ENCODE measurements at regions not wholly inside any gene's neighbourhood (a gene's known extent, or its start where the extent isn't known, plus 50 kb on each side); places are given as distances from the start of the nearest gene placed in this dataset.
"Not testable (repeated sequence)": the region's sequence is repeated elsewhere in the genome, so short reads cannot be mapped to it uniquely, and the experiment has no call there.

DNA sequence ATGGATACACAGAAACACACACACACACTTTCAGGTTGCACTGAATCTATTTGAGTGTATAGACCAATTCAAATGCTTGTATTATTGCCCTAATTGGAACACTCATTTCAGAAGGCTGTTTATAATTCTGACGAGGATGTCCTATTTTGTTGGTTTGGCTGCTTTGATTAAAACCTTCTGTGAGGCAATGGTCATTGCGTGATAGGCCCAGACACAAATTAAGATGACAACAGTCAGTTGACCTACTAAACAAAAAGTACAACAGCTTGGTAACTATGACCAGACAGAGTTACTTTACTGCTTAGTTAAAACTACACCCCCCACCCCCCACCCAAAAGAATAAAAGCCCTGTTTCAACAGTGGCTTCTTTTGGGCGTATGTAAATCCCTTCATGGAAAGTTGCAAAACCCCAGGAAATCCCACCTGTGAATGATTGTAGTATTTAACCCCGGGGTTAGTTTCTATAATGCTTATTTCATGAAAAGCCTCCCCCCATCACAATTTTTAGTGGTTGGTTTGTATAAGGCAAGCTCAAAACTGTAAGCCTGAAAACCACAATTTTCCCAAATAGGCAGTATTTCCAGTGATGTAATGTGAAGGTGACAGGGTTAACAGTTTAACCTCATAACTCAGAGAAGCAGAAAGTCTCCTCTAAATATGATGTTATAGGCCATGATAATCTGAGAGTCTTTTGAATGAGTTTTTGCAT lies 340.8 kb downstream of the FGF10 start:
- DNase-seq = no peak

GRCh38 chr5:44046619-44047364 lies 342.4 kb downstream of the FGF10 start:
- DNase-seq = no peak

- DNase-seq = not testable (repeated sequence)
Observed at GRCh38 chr5:44044549-44044948, 344.7 kb downstream of the FGF10 start.

DNA sequence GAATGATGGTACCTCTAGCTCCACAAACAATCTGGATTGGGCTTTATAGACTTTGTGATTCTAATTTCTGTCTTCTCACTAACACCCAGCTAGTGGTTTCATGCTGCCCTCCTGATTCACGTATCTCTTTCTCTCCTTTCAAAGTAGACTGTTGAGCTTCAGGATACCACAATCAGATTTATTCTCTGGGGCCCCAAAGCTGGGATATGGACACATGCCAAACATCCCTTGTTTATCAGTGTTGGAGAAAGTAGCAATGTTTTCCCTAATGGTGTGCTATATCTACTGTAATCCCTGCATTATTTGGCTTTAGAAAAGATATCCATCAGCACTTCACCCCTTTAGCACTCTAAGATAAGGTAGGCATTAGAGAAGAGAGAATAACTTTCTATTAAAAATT lies 361.0 kb downstream of the FGF10 start:
- no peak for DNase-seq

GRCh38 chr5:44022622-44023021 lies 366.6 kb downstream of the FGF10 start:
- no peak for DNase-seq

GRCh38 chr5:44011518-44011917 lies 377.7 kb downstream of the FGF10 start:
- no peak for DNase-seq

GRCh38 chr5:44002381-44002901 lies 386.8 kb downstream of the FGF10 start:
- no peak for DNase-seq

- no peak for DNase-seq
Observed at GRCh38 chr5:44001675-44002380, 387.4 kb downstream of the FGF10 start.

DNA sequence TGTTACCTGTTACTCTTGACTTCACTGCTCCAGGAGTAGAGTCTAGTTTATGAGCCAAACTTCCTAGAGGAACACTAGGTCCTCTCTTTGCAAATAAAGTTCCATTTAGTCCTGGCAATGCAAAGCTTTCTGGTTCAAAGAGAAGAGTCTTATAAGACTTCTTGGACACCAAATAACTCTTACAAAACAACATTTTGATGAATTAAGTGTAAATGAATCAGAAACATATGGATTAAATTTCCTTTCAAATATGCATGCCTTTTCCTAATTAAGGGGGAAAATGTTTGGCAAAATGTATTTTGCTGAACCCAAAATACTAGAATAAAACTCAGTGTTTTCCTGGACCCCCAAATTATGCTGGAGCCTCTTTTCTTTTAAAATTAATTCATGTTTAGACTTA lies 388.0 kb downstream of the FGF10 start:
- no peak for DNase-seq

GRCh38 chr5:43997647-43998272 lies 391.5 kb downstream of the FGF10 start:
- no peak for DNase-seq

DNA sequence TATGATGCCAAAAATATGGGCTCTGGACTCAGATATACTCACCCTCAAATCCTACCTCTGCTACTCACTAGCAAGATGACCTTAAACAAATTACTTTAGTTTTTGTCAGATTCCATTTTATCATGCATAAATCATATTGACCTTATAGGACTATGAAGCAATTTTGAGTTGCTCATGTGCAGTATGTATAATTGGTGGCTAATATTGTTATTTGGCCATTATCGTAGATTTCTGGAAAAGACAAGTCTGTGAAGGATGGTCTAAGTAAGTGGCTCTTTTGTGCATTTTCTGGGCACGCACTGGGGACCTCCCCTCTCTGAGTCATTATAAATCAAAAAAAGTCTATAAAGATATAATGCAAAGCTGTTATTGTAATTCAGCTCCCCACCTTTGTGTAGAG lies 393.0 kb downstream of the FGF10 start:
- no peak for DNase-seq

DNA sequence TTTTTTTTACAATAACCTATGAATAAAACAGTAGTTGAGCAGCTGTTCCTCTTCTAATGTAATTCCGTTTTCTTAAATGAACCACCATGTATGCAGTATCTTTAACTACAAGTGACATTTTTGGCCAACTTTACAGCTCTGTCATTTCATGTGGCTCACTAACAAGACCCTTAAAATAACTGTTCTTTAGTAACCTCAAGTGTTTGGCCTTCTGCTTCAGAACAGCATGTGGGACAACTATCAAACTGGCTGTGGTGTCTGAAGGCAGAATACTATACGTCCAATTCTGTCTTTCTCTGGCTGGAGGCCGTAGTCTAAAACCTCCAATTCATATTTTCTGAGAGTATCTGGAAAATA lies 391.4 kb downstream of the NNT start:
- no peak for DNase-seq

DNA sequence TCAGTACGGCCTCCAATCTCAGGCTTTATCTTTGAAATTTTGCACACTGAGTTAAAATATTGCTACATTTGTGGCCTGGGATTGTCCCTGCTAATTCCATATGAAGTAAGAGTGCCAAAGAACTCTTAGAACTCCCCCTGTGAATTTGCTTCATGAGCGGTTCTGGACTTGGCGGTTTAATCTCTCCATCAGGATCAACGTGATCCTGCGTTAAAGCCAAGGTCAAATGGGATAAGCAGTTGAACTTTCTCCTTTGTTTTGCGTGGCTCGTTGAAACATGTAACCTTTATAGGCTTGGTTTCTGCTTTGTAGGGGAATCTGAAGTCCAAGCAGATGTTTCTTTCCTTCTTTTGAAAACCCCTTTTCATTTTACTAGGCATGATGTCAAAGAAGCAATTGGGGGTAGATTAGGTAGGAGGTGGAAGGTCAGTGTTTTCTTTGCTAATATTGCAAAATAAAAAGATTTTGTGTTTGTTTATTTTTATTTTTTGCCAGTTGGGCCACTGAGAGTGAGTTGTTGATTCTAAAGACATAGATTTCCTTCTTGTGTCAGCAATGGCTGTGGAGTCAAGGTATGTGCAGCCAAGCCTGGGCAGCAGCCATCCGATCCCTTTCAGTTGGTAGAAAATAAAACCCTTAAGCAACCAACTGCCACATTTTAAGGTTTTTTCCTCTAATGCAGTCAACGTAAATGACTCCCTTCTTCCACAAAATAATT lies 390.8 kb downstream of the NNT start:
- DNase-seq = no peak

DNA sequence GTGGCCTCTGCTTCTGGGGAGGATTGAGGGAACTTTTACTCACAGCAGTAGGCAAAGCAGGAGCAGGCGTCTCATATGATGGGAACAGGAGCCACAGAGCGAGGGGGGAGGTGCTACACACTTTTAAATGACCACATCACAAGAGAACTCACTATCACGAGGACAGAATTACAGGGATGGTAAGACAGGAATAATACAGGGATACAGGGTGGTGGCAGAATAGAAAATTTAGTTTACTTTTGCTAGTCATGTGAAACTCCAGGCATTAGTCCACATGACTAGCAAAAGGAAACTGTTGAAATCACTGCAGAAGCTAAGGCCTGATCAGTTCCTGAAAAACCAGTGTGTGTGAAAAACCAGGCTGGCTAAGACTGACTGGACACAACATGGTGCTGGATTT lies 382.4 kb downstream of the NNT start:
- no peak for DNase-seq

DNA sequence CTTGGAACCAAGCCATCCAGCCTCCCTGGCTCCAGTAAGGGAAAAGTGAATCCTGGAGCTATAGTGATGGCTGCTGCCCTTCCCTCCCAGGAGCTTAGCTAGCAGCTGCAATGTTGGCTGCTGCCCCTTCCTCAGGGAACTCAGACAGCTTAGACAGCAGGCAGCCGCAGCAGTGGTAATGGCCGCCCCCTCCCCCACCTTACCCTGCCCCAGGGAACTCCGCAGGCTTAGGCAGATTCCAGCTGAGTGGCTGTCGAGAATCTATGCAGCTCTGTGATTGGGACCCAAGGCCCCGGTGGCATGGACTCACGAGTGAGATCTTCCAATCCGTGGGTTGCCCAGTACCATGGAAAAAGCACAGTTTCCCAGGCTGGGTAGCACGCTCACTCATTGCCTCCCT lies 378.6 kb downstream of the NNT start:
- no peak for DNase-seq

GRCh38 chr5:43973908-43974307 lies 370.9 kb downstream of the NNT start:
- no peak for DNase-seq

GRCh38 chr5:43973318-43973717 lies 370.3 kb downstream of the NNT start:
- no peak for DNase-seq

- no peak for DNase-seq
Observed at GRCh38 chr5:43967165-43967564, 364.2 kb downstream of the NNT start.

DNA sequence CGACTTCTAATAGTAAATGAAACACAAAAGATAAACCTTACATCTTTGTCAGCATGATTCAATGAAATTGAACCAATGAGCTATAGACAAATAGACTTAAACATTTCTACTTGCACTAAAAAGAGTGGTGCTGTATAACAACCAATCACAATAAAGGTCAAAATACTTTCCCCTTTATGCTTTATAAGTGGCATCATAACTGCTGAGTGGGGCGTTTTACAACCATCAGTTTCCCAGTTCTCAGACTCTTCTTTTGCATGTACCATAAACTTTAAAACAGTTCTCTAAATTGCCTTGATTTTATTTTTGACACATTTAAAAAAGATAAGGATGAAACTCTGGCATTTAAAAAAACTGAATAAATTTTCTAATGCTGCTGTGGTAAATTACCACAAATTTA lies 356.2 kb downstream of the NNT start:
- DNase-seq = no peak

DNA sequence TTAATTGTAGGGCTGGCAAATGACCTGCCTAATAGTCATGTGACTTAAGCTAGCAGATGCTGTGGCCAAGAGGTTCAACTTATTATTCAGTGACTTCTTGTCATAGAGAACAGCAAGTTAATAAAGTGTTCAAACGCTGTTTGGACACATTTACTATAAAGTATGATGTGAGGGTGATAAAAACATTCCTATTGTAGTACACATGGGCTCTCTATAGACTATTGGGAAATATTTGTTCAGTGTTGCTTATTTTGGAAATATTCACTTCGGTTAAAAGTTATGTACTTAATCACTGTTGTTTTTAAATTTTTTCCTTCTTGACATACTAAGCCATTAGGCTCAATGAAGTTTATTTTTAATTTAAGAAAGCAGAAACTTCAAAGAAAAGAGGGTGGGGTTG lies 345.0 kb downstream of the NNT start:
- no peak for DNase-seq

- no peak for DNase-seq
Observed at GRCh38 chr5:43941806-43942205, 338.8 kb downstream of the NNT start.

GRCh38 chr5:43940562-43940961 lies 337.6 kb downstream of the NNT start:
- DNase-seq = no peak

GRCh38 chr5:43926923-43927322 lies 323.9 kb downstream of the NNT start:
- DNase-seq = no peak

Data from DMS 273 treated with DMSO at 0.1 percent for 48 hours (cell line).